OCI-LY3 (cell line): ENCODE measurements at regions not wholly inside any gene's neighbourhood (a gene's known extent, or its start where the extent isn't known, plus 50 kb on each side); places are given as distances from the start of the nearest gene placed in this dataset.

Source experiments
- EZH2phosphoT487 ChIP-seq: fragments of 200-600 bp; shearing (Covaris generic); IDR thresholded peaks from 2 replicates; pipeline ENCODE4 v1.6.1; 2018; ENCODE audit warnings: antibody characterized with exemption, mixed run types, low read depth
- TF ChIP-seq, protein P1 (sequence below): fragments of 200-600, 300-600 bp; sonication (generic); IDR thresholded peaks from 2 replicates; pipeline ENCODE4 v1.5.1; 2014; ENCODE audit warnings: antibody characterized with exemption, low read length, low read depth

- TF ChIP-seq, protein P1, sequence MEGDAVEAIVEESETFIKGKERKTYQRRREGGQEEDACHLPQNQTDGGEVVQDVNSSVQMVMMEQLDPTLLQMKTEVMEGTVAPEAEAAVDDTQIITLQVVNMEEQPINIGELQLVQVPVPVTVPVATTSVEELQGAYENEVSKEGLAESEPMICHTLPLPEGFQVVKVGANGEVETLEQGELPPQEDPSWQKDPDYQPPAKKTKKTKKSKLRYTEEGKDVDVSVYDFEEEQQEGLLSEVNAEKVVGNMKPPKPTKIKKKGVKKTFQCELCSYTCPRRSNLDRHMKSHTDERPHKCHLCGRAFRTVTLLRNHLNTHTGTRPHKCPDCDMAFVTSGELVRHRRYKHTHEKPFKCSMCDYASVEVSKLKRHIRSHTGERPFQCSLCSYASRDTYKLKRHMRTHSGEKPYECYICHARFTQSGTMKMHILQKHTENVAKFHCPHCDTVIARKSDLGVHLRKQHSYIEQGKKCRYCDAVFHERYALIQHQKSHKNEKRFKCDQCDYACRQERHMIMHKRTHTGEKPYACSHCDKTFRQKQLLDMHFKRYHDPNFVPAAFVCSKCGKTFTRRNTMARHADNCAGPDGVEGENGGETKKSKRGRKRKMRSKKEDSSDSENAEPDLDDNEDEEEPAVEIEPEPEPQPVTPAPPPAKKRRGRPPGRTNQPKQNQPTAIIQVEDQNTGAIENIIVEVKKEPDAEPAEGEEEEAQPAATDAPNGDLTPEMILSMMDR: no peak
- no peak for TF ChIP-seq EZH2phosphoT487
These were observed 101.2 kb downstream of the TMEM30B start for GRCh38 chr14:61179796-61180398.
